RWPE2 (cell line): ENCODE measurements at regions not wholly inside any gene's neighbourhood (a gene's known extent, or its start where the extent isn't known, plus 50 kb on each side); places are given as distances from the start of the nearest gene placed in this dataset.

ENCODE experiments used
- ATAC-seq: fragments of 200-7000 bp; cut with Tn5 transposase; 3 replicates; pipeline ENCODE4 v1.9.1; 2021; ENCODE audit warnings: low read depth
- DNase-seq: peaks from one replicate; pipeline ENCODE4 v3.0.0-alpha.2; 2020; ENCODE audit warnings: low spot score
- H3K27ac ChIP-seq: fragments of 450-650 bp; 2 replicates; pipeline ENCODE4 v1.5.1; 2017; ENCODE audit warnings: mild to moderate bottlenecking; ENCODE audit not compliant: poor library complexity, severe bottlenecking
- H3K27me3 ChIP-seq: fragments of 250-450 bp; sonication (Bioruptor Pico); 2 replicates; pipeline ENCODE4 v1.5.1; 2021; ENCODE audit warnings: mild to moderate bottlenecking, moderate library complexity; ENCODE audit not compliant: insufficient read depth, poor library complexity, severe bottlenecking
- H3K36me3 ChIP-seq: fragments of 250-450 bp; sonication (Bioruptor Pico); 2 replicates; pipeline ENCODE4 v1.5.1; 2020; ENCODE audit warnings: low read depth, mild to moderate bottlenecking, moderate library complexity
- H3K4me1 ChIP-seq: fragments of 250-450 bp; sonication (Bioruptor Pico); 2 replicates; pipeline ENCODE4 v1.5.1; 2021; ENCODE audit warnings: mild to moderate bottlenecking, moderate library complexity; ENCODE audit not compliant: insufficient read depth, poor library complexity, severe bottlenecking
- H3K4me3 ChIP-seq: fragments of 250-450 bp; sonication (Bioruptor Pico); 2 replicates; pipeline ENCODE4 v1.5.1; 2021; ENCODE audit warnings: mild to moderate bottlenecking, moderate library complexity; ENCODE audit not compliant: severe bottlenecking
- H3K9me3 ChIP-seq: fragments of 250-450 bp; sonication (Bioruptor Pico); 2 replicates; pipeline ENCODE4 v1.5.1; 2021; ENCODE audit warnings: mild to moderate bottlenecking, moderate library complexity; ENCODE audit not compliant: severe bottlenecking
- CTCF ChIP-seq: fragments of 450-650 bp; IDR thresholded peaks from one replicate; pipeline ENCODE4 v1.5.1; 2017; ENCODE audit warnings: mild to moderate bottlenecking, moderate library complexity; ENCODE audit not compliant: poor library complexity, severe bottlenecking

GRCh38 chr2:59395119-59395518 is 1154.0 kb upstream of the FANCL start:
- no peak overlapping the region for H3K27ac ChIP-seq
- no peaks in the 10 kb centered on the region for H3K4me1 ChIP-seq
- H3K27me3 ChIP-seq = no peaks in the 10 kb centered on the region
- no peak for ATAC-seq
- H3K36me3 ChIP-seq = no peaks in the 10 kb centered on the region
- TF ChIP-seq CTCF = no peak
- no peak overlapping the region for H3K4me3 ChIP-seq
- no peak for DNase-seq
- no peaks in the 10 kb centered on the region for H3K9me3 ChIP-seq

- H3K36me3 ChIP-seq = no peaks in the 10 kb centered on the region
- no peaks in the 10 kb centered on the region for H3K27me3 ChIP-seq
- DNase-seq (no peak), ATAC-seq (no peak)
- no peak overlapping the region for H3K4me3 ChIP-seq
- no peak overlapping the region for H3K27ac ChIP-seq
- no peaks in the 10 kb centered on the region for H3K9me3 ChIP-seq
- TF ChIP-seq CTCF = no peak
- H3K4me1 ChIP-seq = peaks cover 11% of the 10 kb centered on the region
Measured at GRCh38 chr2:59391896-59392295, 1150.8 kb upstream of the FANCL start.

- TF ChIP-seq CTCF = no peak
Measured at GRCh38 chr2:59390581-59390980, 1149.5 kb upstream of the FANCL start.

GRCh38 chr2:59389240-59389639 is 1148.1 kb upstream of the FANCL start:
- Histone ChIP-seq H3K27ac (peak overlapping the region; percentile 22), H3K36me3 (no peaks in the 10 kb centered on the region), H3K9me3 (no peaks in the 10 kb centered on the region), H3K27me3 (no peaks in the 10 kb centered on the region), H3K4me1 (peaks cover 11% of the 10 kb centered on the region), H3K4me3 (no peak overlapping the region)
- ATAC-seq (peak; percentile 95), DNase-seq (peak; percentile 77)
- TF ChIP-seq CTCF = no peak

More at GRCh38 chr2:59390581-59390980, 1149.5 kb upstream of the FANCL start:
- ATAC-seq = no peak
- no peaks in the 10 kb centered on the region for H3K27me3 ChIP-seq
- H3K4me3 ChIP-seq = no peak overlapping the region
- H3K9me3 ChIP-seq = no peaks in the 10 kb centered on the region
- H3K27ac ChIP-seq = no peak overlapping the region
- no peaks in the 10 kb centered on the region for H3K36me3 ChIP-seq
- no peak for DNase-seq
- H3K4me1 ChIP-seq = peaks cover 11% of the 10 kb centered on the region

GRCh38 chr2:59385971-59386370 is 1144.8 kb upstream of the FANCL start:
- no peak for DNase-seq
- no peaks in the 10 kb centered on the region for H3K9me3 ChIP-seq
- peaks cover 11% of the 10 kb centered on the region for H3K4me1 ChIP-seq
- H3K36me3 ChIP-seq = no peaks in the 10 kb centered on the region
- no peaks in the 10 kb centered on the region for H3K27me3 ChIP-seq
- no peak overlapping the region for H3K4me3 ChIP-seq
- no peak overlapping the region for H3K27ac ChIP-seq
- no peak for TF ChIP-seq CTCF
- ATAC-seq = no peak
